ENCODE measurements at regions not wholly inside any gene's neighbourhood (a gene's known extent, or its start where the extent isn't known, plus 50 kb on each side); places are given as distances from the start of the nearest gene placed in this dataset.

GRCh38 chr4:104365618-104366017, 129.1 kb downstream of the CXXC4 start:
- no peak for TF ChIP-seq REST (IDR thresholded peaks at IDR 0.05; ENCODE audit: unreplicated experiment)
- no peak for TF ChIP-seq CTCF (conservative IDR thresholded peaks at IDR 0.05; ENCODE audit: low read depth in 2 of 2)
- TF ChIP-seq ETS1 (IDR thresholded peaks at IDR 0.05), result no peak
- TF ChIP-seq EZH2phosphoT487 (IDR thresholded peaks at IDR 0.05; ENCODE audit: unreplicated experiment), result no peak
- no peak for TF ChIP-seq EZH2 (IDR thresholded peaks at IDR 0.05; ENCODE audit: low read depth, unreplicated experiment)
- TF ChIP-seq POLR2AphosphoS5 (IDR thresholded peaks at IDR 0.05; ENCODE audit: low read depth), result no peak
- TF ChIP-seq JUNB (IDR thresholded peaks at IDR 0.05; ENCODE audit: unreplicated experiment), result no peak
- TF ChIP-seq CREB1 (CRISPR knock-in tag; IDR thresholded peaks at IDR 0.05; ENCODE audit: low read depth), result no peak
- no peak for TF ChIP-seq ZNF331 (CRISPR knock-in tag; IDR thresholded peaks at IDR 0.05; ENCODE audit: low read depth)
- TF ChIP-seq STAT1 (IDR thresholded peaks at IDR 0.05; ENCODE audit: unreplicated experiment), result no peak
- TF ChIP-seq ZNF114 (CRISPR knock-in tag; IDR thresholded peaks at IDR 0.05), result no peak
- no peak for TF ChIP-seq NANOG (IDR thresholded peaks at IDR 0.05; ENCODE audit: borderline replicate concordance)

Data from GM23338 (cell line).